K562 (cell line): ENCODE measurements at regions not wholly inside any gene's neighbourhood (a gene's known extent, or its start where the extent isn't known, plus 50 kb on each side); places are given as distances from the start of the nearest gene placed in this dataset.

Source experiments
- ATAC-seq: fragments of 200-7000 bp; cut with Tn5 transposase; 3 replicates; pipeline ENCODE4 v1.9.1; 2020; ENCODE audit warnings: moderate library complexity
- BruUV-seq: library from RNA; stranded (reverse); fragments of 400-500 nt; replicated peaks from 2 replicates; lab custom pipeline; 2021; lab: Mats Ljungman, UMichigan
- CTCF ChIA-PET: fragments of 300-600 bp; formaldehyde crosslinking; extraction: SDS; loops from one replicate; lab custom pipeline; 2021; ENCODE audit warnings: low intra/inter-chr PET ratio; lab: Yijun Ruan, JAX
- POLR2A ChIA-PET: fragments of 300-600, 350-650 bp; sonication (Branson Sonifier 250); formaldehyde crosslinking; extraction: SDS; loops from one replicate; lab custom pipeline; 2021; ENCODE audit warnings: antibody characterized with exemption, inconsistent platforms; lab: Yijun Ruan, JAX
- DNase-seq, 4 experiments: peaks; one replicate each; pipeline versions ENCODE4 v3.0.0 to v3.0.0-alpha.2; 2011 to 2018; ENCODE audit warnings: low spot score in 3 of 4, mixed read lengths in 3 of 4; ENCODE audit errors: extremely low read depth in 1 of 4
- FAIRE-seq: peaks from 2 replicates; lab custom pipeline; 2011; peaks lifted over from hg19 to GRCh38; lab: Jason Lieb, UNC
- H2AFZ ChIP-seq: 2 replicates; pipeline ENCODE4 v1.6.0; 2011; ENCODE audit warnings: low read depth, low read length, control low read depth, inconsistent platforms
- H3K27ac ChIP-seq: fragments of 200-600 bp; 3 replicates; pipeline ENCODE4 v1.8.0; 2011; ENCODE audit warnings: low read depth, mild to moderate bottlenecking, control low read depth, inconsistent platforms, low read length, moderate library complexity, mixed read lengths; ENCODE audit errors: extremely low read depth
- H3K27me3 ChIP-seq, 2 experiments: fragments of 300-600 bp in 1 of 2; 2 replicates in 1 of 2; 3 replicates in 1 of 2; pipeline versions ENCODE4 v1.6.0 to v1.8.0; 2011; ENCODE audit warnings: inconsistent platforms in 2 of 2, low read length in 2 of 2, mild to moderate bottlenecking in 1 of 2, mixed read lengths in 1 of 2, moderate library complexity in 1 of 2; ENCODE audit not compliant: control insufficient read depth in 2 of 2, insufficient read depth in 2 of 2
- H3K36me3 ChIP-seq: fragments of 300-600 bp; 3 replicates; pipeline ENCODE4 v1.8.0; 2011; ENCODE audit warnings: mild to moderate bottlenecking, low read length, inconsistent platforms; ENCODE audit not compliant: control insufficient read depth, insufficient read depth
- H3K4me1 ChIP-seq, 2 experiments: fragments of 200-600 bp in 1 of 2; replicated peaks in 1 of 2; 2 replicates in 1 of 2; 3 replicates in 1 of 2; pipeline versions ENCODE4 v1.5.1 to v1.8.0; 2011; ENCODE audit warnings: inconsistent platforms in 2 of 2, low read length in 2 of 2, mild to moderate bottlenecking in 1 of 2, mixed read lengths in 1 of 2, moderate library complexity in 1 of 2; ENCODE audit not compliant: control insufficient read depth in 2 of 2, insufficient read depth in 2 of 2
- H3K4me2 ChIP-seq: 2 replicates; pipeline ENCODE4 v1.6.1; 2011; ENCODE audit warnings: low read length, control low read depth, inconsistent platforms, mixed read lengths; ENCODE audit not compliant: insufficient read depth
- H3K4me3 ChIP-seq: fragments of 200-600 bp; sonication (generic), shearing (Covaris generic); 2 replicates; pipeline ENCODE4 v1.5.1; 2016; ENCODE audit warnings: control low read depth, inconsistent platforms
- H3K79me2 ChIP-seq: fragments of 200-600 bp; 3 replicates; pipeline ENCODE4 v1.8.0; 2011; ENCODE audit warnings: low read length, inconsistent platforms; ENCODE audit not compliant: control insufficient read depth, insufficient read depth
- H3K9ac ChIP-seq, 2 experiments: 2 replicates each; pipeline versions ENCODE4 v1.6.0 to v1.6.1; 2011; ENCODE audit warnings: low read depth in 2 of 2, low read length in 2 of 2, control low read depth in 1 of 2, inconsistent platforms in 1 of 2, mild to moderate bottlenecking in 1 of 2, mixed read lengths in 1 of 2; ENCODE audit not compliant: insufficient read depth in 1 of 2
- H3K9me1 ChIP-seq: one replicate; pipeline ENCODE4 v1.6.0; 2011; ENCODE audit warnings: inconsistent platforms, mild to moderate bottlenecking, low read length, moderate library complexity; ENCODE audit not compliant: control insufficient read depth, insufficient read depth
- H3K9me3 ChIP-seq: replicated peaks from 2 replicates; pipeline ENCODE4 v1.5.1; 2011; ENCODE audit warnings: low read depth, low read length, inconsistent platforms; ENCODE audit not compliant: control insufficient read depth, insufficient read depth
- H4K20me1 ChIP-seq: replicated peaks from 2 replicates; pipeline ENCODE4 v1.6.1; 2011; ENCODE audit warnings: low read length, inconsistent platforms, mixed read lengths; ENCODE audit not compliant: control insufficient read depth, insufficient read depth
- HCFC1 ChIP-seq: IDR thresholded peaks from 2 replicates; pipeline ENCODE4 v1.6.1; 2012; ENCODE audit warnings: low read depth, low read length, improper control_type of control experiment
- KLF1 ChIP-seq: fragments of 450-650 bp; IDR thresholded peaks from 2 replicates; pipeline ENCODE4 v1.6.1; 2016; ENCODE audit warnings: missing genetic modification characterization, missing compliant biosample characterization
- POLR3G ChIP-seq: IDR thresholded peaks from 2 replicates; pipeline ENCODE4 v1.6.1; 2011; ENCODE audit not compliant: insufficient read length, insufficient replicate concordance; ENCODE audit errors: extremely low read depth
- RAD51 ChIP-seq: fragments of 450-650 bp; IDR thresholded peaks from 2 replicates; pipeline ENCODE4 v1.7.1; 2016; ENCODE audit warnings: low read depth, mild to moderate bottlenecking, borderline replicate concordance
- SMAD1 ChIP-seq: fragments of 150-350 bp; IDR thresholded peaks from 2 replicates; pipeline ENCODE4 v1.6.1; 2014; ENCODE audit warnings: low read length, low read depth; ENCODE audit not compliant: partially characterized antibody
- SOX6 ChIP-seq: fragments of 450-650 bp; IDR thresholded peaks from 2 replicates; pipeline ENCODE4 v1.6.1; 2014; ENCODE audit warnings: mild to moderate bottlenecking
- ZFPM2 ChIP-seq: fragments of 250-450 bp; sonication (Bioruptor Pico); IDR thresholded peaks from 2 replicates; pipeline ENCODE4 v1.5.1; 2022; ENCODE audit warnings: mild to moderate bottlenecking
- ZNF263 ChIP-seq: sonication (generic); formaldehyde crosslinking; IDR thresholded peaks from 2 replicates; pipeline ENCODE4 v1.8.0; 2022; ENCODE audit warnings: mild to moderate bottlenecking, missing genetic modification reagents, borderline replicate concordance
- WGBS: fragments of 100-300 bp; shearing (Covaris generic); methylation state at CpG from one replicate; pipeline ENCODE4 v1.1.6; 2016; ENCODE audit warnings: low coverage, mixed read lengths; ENCODE audit not compliant: insufficient coverage; ENCODE audit errors: missing lambda C conversion rate; 5-methylcytosine and 5-hydroxymethylcytosine counted together
- in situ Hi-C: fragments of 300-500 bp; cut with MboI; formaldehyde crosslinking; loops from 4 replicates; pipeline ENCODE4 v1.15.0; 2018; ENCODE audit warnings: inconsistent platforms, mixed read lengths
- intact Hi-C: fragments of 100-400 bp; cut with micrococcal nuclease; formaldehyde crosslinking; loops from 2 replicates; pipeline ENCODE4 v1.14.2; 2022
- TF ChIP-seq, protein P1 (sequence below): fragments of 450-650 bp; IDR thresholded peaks from 2 replicates; pipeline ENCODE4 v1.6.1; 2016; ENCODE audit warnings: borderline replicate concordance

DNA sequence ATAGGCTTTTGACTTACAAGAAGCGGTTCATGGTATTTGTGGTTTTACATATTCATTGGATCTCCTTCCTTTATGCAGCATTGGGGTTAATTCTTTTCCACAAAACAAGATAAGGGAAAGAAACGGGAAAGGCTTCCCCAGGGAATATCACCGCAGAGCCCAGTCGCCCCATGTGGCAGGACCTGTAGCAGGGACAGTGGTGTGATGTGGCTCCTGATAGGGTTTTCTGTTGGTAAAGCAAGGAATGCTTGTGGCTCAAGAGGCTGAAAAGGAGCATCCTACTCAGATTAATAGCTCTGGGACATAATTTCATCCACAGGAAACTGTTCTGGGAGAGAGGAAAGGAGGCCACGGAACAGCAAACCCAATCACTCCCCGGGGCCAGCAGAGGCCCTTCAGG, 699.9 kb downstream of the MTRR start:
- Histone ChIP-seq H3K79me2 (no peaks in the 10 kb centered on the region), H3K4me3 (no peak overlapping the region), H3K27me3 (no peaks in the 10 kb centered on the region), H3K9me1 (no peaks in the 10 kb centered on the region), H4K20me1 (no peaks in the 10 kb centered on the region), H3K9me3 (no peaks in the 10 kb centered on the region), H3K4me1 (no peaks in the 10 kb centered on the region), H3K36me3 (no peaks in the 10 kb centered on the region), H2AFZ (no peak overlapping the region), H3K4me2 (no peak overlapping the region), H3K27ac (no peak overlapping the region), H3K9ac (no peak overlapping the region)
- intact Hi-C loops (no loop called here), in situ Hi-C loops (no loop called here)
- ChIA-PET POLR2A (no interaction called here), CTCF (no interaction called here)
- DNase-seq (no peak), ATAC-seq (no peak), FAIRE-seq (no peak)
- 0% methylated on average over 6 of the region's 6 CpGs for WGBS
- TF ChIP-seq KLF1 (no peak), ZNF263 (CRISPR knock-in tag) (no peak), ZFPM2 (CRISPR knock-in tag) (no peak), SOX6 (no peak), POLR3G (no peak), SMAD1 (no peak), HCFC1 (no peak), RAD51 (no peak)
- TF ChIP-seq, protein P1, sequence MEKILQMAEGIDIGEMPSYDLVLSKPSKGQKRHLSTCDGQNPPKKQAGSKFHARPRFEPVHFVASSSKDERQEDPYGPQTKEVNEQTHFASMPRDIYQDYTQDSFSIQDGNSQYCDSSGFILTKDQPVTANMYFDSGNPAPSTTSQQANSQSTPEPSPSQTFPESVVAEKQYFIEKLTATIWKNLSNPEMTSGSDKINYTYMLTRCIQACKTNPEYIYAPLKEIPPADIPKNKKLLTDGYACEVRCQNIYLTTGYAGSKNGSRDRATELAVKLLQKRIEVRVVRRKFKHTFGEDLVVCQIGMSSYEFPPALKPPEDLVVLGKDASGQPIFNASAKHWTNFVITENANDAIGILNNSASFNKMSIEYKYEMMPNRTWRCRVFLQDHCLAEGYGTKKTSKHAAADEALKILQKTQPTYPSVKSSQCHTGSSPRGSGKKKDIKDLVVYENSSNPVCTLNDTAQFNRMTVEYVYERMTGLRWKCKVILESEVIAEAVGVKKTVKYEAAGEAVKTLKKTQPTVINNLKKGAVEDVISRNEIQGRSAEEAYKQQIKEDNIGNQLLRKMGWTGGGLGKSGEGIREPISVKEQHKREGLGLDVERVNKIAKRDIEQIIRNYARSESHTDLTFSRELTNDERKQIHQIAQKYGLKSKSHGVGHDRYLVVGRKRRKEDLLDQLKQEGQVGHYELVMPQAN, result no peak
- no TSS peak for BruUV-seq
